Neuron (in vitro differentiated cells): ENCODE measurements at regions not wholly inside any gene's neighbourhood (a gene's known extent, or its start where the extent isn't known, plus 50 kb on each side); places are given as distances from the start of the nearest gene placed in this dataset.
"Not testable (repeated sequence)": the region's sequence is repeated elsewhere in the genome, so short reads cannot be mapped to it uniquely, and the experiment has no call there.

Source experiments
- H2AFZ ChIP-seq: one replicate; pipeline ENCODE4 v1.6.1; 2013; ENCODE audit warnings: low read depth, mild to moderate bottlenecking, inconsistent platforms, low read length, moderate library complexity
- H3K27me3 ChIP-seq: one replicate; pipeline ENCODE4 v1.6.1; 2013; ENCODE audit warnings: low read length; ENCODE audit not compliant: insufficient read depth
- H3K36me3 ChIP-seq: one replicate; pipeline ENCODE4 v1.6.1; 2013; ENCODE audit warnings: low read length; ENCODE audit not compliant: insufficient read depth
- H3K4me1 ChIP-seq: one replicate; pipeline ENCODE4 v1.6.1; 2013; ENCODE audit warnings: low read length; ENCODE audit not compliant: insufficient read depth
- H3K4me3 ChIP-seq: 2 replicates; pipeline ENCODE4 v1.5.1; 2013; ENCODE audit warnings: mild to moderate bottlenecking, low read length, moderate library complexity
- H3K9me3 ChIP-seq: one replicate; pipeline ENCODE4 v1.6.1; 2013; ENCODE audit warnings: low read length

GRCh38 chr9:63781390-63781789 lies 1503.6 kb downstream of the FOXD4L5 start:
- not testable (repeated sequence) for H2AFZ ChIP-seq, H3K9me3 ChIP-seq, H3K27me3 ChIP-seq, H3K4me3 ChIP-seq, H3K4me1 ChIP-seq, H3K36me3 ChIP-seq

GRCh38 chr9:63776220-63776619 lies 1508.8 kb downstream of the FOXD4L5 start:
- H3K4me3 ChIP-seq, result not testable (repeated sequence)

GRCh38 chr9:63775092-63775426 lies 1510.0 kb downstream of the FOXD4L5 start:
- not testable (repeated sequence) for H2AFZ ChIP-seq, H3K27me3 ChIP-seq, H3K4me1 ChIP-seq, H3K36me3 ChIP-seq, H3K4me3 ChIP-seq, H3K9me3 ChIP-seq

More at GRCh38 chr9:63776220-63776619, 1508.8 kb downstream of the FOXD4L5 start:
- H2AFZ ChIP-seq, H3K9me3 ChIP-seq, H3K27me3 ChIP-seq, H3K36me3 ChIP-seq, H3K4me1 ChIP-seq: not testable (repeated sequence)

- H3K4me1 ChIP-seq, H3K4me3 ChIP-seq, H3K9me3 ChIP-seq, H3K36me3 ChIP-seq, H2AFZ ChIP-seq, H3K27me3 ChIP-seq: not testable (repeated sequence)
Observed at GRCh38 chr9:63774369-63775091, 1510.5 kb downstream of the FOXD4L5 start.

GRCh38 chr9:63762230-63762629 lies 1522.8 kb downstream of the FOXD4L5 start:
- H2AFZ ChIP-seq, H3K4me1 ChIP-seq, H3K9me3 ChIP-seq: not testable (repeated sequence)

GRCh38 chr9:63729021-63729420 lies 1556.0 kb downstream of the FOXD4L5 start:
- H3K4me3 ChIP-seq, H2AFZ ChIP-seq, H3K36me3 ChIP-seq, H3K4me1 ChIP-seq, H3K9me3 ChIP-seq, H3K27me3 ChIP-seq: not testable (repeated sequence)

More at GRCh38 chr9:63762230-63762629, 1522.8 kb downstream of the FOXD4L5 start:
- not testable (repeated sequence) for H3K27me3 ChIP-seq, H3K36me3 ChIP-seq, H3K4me3 ChIP-seq

GRCh38 chr9:63728287-63728686 lies 1556.7 kb downstream of the FOXD4L5 start:
- no peak overlapping the region for H2AFZ ChIP-seq

GRCh38 chr9:63708285-63708684 lies 1576.7 kb downstream of the FOXD4L5 start:
- H3K27me3 ChIP-seq, H3K36me3 ChIP-seq, H2AFZ ChIP-seq, H3K4me3 ChIP-seq, H3K9me3 ChIP-seq, H3K4me1 ChIP-seq: not testable (repeated sequence)

More at GRCh38 chr9:63728287-63728686, 1556.7 kb downstream of the FOXD4L5 start:
- Histone ChIP-seq H3K9me3 (no peaks in the 10 kb centered on the region), H3K4me1 (no peaks in the 10 kb centered on the region), H3K36me3 (no peaks in the 10 kb centered on the region), H3K27me3 (no peaks in the 10 kb centered on the region), H3K4me3 (no peak overlapping the region)

- not testable (repeated sequence) for H3K36me3 ChIP-seq, H3K9me3 ChIP-seq, H3K4me1 ChIP-seq, H2AFZ ChIP-seq, H3K27me3 ChIP-seq, H3K4me3 ChIP-seq
Observed at GRCh38 chr9:63704456-63704855, 1580.6 kb downstream of the FOXD4L5 start.

- not testable (repeated sequence) for H3K27me3 ChIP-seq, H3K9me3 ChIP-seq, H2AFZ ChIP-seq, H3K36me3 ChIP-seq, H3K4me1 ChIP-seq
- H3K4me3 ChIP-seq, result peak overlapping the region; percentile 27
Observed at GRCh38 chr9:63703670-63704069, 1581.3 kb downstream of the FOXD4L5 start.

GRCh38 chr9:63703138-63703665 lies 1581.8 kb downstream of the FOXD4L5 start:
- H3K4me1 ChIP-seq, H3K27me3 ChIP-seq, H2AFZ ChIP-seq, H3K36me3 ChIP-seq, H3K4me3 ChIP-seq, H3K9me3 ChIP-seq: not testable (repeated sequence)
